IPS-18c (cell line): ENCODE measurements at regions not wholly inside any gene's neighbourhood (a gene's known extent, or its start where the extent isn't known, plus 50 kb on each side); places are given as distances from the start of the nearest gene placed in this dataset.

Experiments used
- H3K4me3 ChIP-seq: 2 replicates; pipeline ENCODE4 v1.7.0; 2013; ENCODE audit warnings: low read depth, mild to moderate bottlenecking, low read length, moderate library complexity; ENCODE audit not compliant: insufficient read depth
- H3K9me3 ChIP-seq: one replicate; pipeline ENCODE4 v1.6.1; 2013; ENCODE audit warnings: mild to moderate bottlenecking, low read length, moderate library complexity; ENCODE audit not compliant: control insufficient read depth, insufficient read depth

DNA sequence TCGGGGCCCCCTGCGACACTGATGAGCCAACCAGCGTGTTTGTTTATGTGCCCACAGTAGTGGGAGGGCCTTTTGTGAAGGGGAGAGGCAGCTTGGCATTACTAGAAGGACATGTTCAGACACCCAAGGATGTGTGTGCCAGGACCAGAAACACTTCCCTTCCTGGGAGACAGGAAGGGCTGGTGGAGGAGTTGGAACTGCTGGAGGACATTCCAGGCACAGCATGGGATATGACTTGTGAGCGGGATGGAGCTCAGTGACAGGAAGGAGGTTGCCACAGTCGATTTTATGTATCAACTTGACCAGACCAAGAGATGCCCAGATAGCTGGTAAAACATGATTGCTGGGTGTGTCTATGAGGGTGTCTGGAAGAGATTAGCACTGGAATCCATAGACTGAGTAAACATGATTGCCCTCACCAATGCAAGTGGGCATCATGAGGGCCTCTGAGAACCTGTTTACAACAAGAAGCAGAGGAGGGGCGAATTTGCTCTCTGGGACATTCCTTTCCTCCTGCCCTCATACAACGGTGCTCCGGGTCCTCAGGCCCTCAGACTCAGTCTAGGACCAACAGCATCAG is 106.4 kb upstream of the TLE3 start:
- H3K4me3 ChIP-seq: no peak overlapping the region

DNA sequence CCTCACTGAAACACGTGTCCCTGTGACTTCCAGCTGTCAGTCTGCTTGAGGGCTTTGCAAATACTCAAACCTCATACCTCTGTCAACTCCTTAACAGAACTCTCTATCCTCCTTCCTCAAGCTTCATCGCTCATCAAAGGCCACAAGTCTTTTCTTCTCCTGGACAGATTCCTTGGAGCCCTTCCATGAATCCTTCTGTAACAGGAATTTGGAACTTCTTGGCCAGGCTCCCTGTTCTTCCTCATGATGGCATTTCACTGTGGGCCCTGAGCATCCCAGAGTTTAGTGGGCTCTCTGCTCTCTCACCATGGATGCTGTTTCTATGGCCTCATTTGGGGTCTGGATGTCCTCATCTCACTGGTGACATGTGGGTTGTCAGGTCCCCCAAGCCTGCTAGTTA is 105.0 kb upstream of the TLE3 start:
- no peak overlapping the region for H3K4me3 ChIP-seq
- H3K9me3 ChIP-seq: no peaks in the 10 kb centered on the region

More for the DNA sequence above, 106.4 kb upstream of the TLE3 start:
- no peaks in the 10 kb centered on the region for H3K9me3 ChIP-seq

DNA sequence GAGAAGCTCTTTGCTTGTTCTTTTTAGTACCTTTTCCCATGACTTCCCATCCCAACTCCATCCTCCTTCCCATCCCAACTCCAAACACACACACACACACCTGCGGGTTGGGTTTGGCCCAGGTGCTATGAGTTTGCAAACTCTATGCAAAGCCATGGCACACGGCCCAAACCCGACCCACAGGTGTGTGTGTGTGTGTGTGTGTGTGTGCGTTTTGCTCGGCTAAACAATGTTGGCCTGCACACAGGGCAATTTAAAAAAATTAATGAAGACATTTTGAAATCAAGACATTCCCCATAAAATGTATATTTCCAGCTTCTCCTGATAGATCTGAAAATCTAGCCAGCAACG is 103.7 kb upstream of the TLE3 start:
- Histone ChIP-seq H3K4me3 (no peak overlapping the region), H3K9me3 (no peaks in the 10 kb centered on the region)

DNA sequence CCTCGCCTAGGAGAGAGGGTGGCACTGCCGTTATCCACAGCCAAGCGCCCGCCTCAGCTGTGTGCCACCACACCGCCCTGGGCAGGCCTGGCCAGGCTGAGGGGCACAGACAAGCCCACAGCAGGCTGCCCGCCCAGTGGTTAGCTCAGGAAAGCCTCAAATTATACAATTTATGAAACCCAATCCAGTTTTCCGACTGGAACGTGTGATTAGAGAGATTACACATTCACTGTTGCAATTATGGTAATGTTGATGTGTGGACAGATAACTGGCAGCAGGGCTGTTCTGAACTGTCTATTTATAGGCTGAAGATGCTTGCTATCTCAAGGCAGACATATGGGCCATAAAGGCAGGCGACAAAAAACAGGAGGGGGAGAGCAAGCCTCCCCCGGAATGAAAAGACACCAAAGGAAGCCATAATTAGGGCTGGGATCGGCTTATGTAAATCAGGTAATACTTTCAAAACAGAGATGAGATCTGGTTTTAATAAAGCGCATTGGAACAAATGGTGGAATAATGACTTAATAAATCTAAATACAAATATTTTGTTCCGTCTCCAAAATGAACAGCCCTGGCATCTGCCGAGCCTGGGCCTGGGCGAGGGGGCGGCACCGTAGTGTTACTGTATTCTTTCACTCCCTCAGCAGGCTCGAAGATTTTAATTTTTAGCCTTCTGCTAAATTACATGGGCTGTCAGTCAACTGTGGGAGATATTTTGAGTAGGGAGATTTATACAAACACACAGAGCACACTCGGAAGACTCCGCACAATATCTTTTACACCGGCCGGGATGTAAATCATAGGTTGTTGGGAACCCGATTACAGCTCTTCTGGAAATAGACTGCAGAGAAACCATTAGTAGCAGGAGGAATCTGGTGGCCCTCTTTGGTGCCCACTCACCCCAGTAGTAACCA is 103.1 kb upstream of the TLE3 start:
- Histone ChIP-seq H3K9me3 (no peaks in the 10 kb centered on the region), H3K4me3 (no peak overlapping the region)

DNA sequence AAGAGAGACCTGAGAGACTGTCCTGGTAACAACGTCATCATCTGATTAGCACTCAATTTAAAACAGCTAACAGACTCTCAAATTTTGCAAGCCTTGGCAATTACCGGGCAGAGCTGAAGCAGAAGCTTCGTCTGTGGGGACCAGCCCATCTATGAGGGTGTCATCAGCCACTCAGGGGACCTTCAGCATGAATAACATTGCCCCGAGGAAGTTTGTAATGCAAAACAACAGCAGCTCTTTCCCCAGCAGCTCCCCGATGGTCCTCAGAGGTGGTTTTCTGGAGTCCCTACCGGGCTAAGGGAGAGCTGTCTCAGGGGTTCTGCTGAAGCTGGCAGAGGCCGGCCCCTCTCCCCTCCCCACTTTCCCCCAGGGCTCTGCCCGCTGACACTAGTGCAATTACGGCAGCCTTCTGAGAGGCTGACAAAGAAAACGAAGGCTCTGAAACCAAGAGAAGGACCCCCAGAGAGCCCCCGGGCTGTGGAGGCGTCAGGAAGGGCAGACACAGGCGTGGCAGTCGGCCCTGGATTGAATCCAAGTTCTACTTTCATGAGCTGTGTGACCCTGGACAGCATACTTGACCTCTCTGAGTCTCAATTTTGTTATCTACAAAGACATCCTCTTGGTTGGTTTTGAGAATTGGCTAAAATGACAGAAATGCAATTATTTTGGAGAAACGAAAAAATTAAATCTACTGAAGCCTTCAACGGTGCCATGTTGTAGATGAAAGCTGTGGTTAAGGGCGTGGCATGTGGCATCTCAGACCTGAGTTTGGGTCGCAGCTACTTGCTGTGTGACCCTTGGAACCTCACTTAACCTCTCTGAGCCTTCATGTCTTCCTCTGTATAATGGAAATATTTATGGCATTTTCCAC is 102.1 kb upstream of the TLE3 start:
- no peaks in the 10 kb centered on the region for H3K9me3 ChIP-seq
- no peak overlapping the region for H3K4me3 ChIP-seq

DNA sequence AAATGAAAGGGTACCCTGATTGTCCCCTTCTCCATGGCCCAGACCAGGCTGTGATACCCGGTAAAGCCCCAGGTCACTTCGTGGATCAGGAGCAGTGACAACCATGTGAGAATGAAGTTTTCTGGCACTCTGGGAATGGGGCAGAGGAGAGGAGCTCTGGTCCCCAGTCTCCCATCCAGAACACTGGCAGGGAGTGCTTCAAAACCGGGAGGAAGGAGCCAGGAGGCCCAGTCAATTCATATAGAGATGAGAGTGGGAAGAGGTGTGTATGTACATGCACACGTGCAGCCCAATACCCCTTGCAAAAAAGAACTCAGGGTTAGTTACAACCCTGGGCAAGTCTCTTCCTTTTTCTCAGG is 101.4 kb upstream of the TLE3 start:
- Histone ChIP-seq H3K4me3 (no peak overlapping the region), H3K9me3 (no peaks in the 10 kb centered on the region)

DNA sequence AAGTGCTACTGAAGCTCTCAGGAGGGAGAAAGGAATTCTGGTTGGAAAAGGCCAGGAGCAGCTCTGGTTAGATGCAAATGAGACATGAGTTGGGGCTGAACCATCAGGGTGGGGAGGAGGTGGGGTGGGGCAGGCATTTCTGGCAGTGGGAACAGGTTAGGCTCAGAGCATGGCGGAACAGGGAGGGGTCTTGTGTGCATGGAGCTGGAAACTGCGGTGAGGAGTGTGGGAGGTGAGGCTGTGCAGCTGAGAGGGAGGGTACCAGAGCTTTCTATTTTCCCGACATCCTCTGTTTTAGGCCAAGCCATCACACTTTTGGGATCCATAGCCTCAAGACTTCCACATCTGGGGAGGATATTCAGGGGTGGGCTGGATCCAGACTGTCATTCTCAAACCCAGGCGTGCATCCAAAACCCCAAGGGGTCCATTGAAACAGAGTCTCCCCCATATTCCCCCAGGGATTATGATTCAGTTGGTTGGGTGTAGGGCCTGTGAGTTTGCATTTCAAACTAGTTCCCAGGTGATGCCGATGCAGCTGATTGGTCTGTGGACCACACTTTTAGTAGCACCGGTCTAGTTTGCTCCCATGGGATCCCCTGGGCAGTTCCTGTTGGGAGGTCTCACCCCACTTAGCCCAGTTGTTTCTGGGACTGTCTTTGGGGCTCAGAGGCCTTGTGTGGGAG is 100.9 kb upstream of the TLE3 start:
- Histone ChIP-seq H3K9me3 (peaks cover 2% of the 10 kb centered on the region), H3K4me3 (no peak overlapping the region)

DNA sequence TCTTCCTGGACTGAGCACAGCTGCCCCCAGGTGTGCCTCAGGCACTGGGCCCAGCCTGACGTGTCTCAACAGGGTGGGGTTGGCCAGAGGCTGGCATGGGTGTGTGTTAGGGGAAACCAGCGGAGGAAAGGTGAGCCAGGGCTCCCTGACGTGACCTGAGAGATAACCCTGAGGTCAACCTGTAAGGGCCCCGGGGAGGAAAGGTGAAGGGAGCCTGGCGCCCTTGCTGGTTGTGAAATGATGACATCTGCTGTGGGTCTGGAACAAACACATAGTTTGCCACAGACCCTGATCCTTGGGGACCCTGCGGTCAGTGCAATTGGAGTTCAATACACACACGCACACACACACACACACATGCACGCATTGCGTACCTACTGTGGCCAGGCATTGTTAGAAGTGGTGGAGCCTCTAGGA is 100.2 kb upstream of the TLE3 start:
- Histone ChIP-seq H3K9me3 (peaks cover 2% of the 10 kb centered on the region), H3K4me3 (no peak overlapping the region)

DNA sequence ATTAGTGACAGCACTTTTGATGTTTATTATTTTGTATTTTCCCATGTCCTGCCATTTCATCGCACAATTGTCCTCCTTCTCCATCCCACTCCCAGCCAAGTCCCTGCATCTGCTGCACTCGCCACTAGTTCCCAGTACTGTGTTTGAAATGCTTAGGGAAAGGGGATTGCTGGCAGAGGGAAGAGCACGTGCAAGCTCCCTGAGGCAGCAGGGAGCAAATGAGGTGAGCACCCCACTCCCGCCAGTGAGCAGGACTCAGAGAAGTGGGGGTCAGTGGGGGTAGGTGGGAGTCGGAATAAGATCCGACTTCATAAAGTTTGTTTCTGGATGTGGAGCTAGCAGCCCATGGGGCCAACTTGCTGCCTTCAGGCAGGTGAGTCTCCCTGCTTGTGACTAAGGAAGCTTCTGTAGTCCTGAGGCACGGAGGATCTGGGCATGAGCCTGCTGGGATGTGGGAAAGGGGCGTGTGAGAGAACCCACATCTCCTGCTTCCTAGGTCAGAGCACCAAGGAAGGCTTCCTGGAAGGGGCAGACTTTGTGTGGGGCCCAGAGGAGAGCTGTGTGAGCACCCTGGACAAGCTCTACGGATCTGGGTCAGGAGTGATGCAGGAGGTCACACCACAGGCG is 99.7 kb upstream of the TLE3 start:
- no peak overlapping the region for H3K4me3 ChIP-seq
- peaks cover 2% of the 10 kb centered on the region for H3K9me3 ChIP-seq

DNA sequence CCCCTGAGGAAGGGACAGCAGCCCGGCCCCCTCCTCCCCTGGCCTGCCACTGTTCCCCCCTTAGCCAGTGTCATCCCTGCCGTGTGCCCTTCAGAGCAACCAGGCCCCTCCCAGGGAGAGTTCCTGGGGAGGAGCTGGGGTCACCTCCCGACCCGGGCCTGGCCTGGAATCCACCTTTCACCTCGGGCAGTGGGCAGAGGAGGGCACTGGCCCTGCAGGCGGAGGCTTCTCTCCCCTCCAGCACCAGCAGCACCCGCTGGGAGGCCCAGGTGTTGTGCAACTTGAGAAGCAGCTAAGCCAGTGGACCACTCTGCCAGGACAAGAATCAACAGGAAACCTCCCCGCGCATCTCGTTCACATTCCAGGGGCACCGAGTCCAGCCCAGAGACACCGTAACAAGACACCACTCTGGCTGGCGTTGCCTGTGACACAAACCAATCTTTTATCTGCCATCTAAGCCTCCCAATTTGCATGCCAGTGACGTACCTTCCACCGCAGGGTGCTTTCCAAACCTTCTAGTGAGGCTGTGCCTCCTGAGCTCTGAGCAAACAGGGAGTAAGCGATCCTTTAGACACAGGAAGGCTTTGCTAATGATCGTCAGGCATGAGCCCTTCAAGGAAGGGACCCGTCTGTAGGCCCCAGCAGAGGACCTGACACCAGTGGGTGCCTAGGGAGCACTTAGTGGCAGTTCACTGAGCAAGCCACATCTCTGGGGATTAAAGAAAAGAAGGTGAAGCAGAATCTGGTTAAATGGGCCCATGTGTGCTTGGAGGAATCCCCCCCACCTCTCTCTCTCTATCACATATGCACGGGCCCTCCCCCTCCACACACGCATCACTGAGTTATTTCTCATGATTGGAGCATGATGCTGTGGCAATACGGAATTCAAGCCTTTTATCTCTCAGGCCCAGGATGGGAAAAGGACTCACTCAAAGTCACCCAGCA is 98.9 kb upstream of the TLE3 start:
- Histone ChIP-seq H3K9me3 (peaks cover 2% of the 10 kb centered on the region), H3K4me3 (no peak overlapping the region)

DNA sequence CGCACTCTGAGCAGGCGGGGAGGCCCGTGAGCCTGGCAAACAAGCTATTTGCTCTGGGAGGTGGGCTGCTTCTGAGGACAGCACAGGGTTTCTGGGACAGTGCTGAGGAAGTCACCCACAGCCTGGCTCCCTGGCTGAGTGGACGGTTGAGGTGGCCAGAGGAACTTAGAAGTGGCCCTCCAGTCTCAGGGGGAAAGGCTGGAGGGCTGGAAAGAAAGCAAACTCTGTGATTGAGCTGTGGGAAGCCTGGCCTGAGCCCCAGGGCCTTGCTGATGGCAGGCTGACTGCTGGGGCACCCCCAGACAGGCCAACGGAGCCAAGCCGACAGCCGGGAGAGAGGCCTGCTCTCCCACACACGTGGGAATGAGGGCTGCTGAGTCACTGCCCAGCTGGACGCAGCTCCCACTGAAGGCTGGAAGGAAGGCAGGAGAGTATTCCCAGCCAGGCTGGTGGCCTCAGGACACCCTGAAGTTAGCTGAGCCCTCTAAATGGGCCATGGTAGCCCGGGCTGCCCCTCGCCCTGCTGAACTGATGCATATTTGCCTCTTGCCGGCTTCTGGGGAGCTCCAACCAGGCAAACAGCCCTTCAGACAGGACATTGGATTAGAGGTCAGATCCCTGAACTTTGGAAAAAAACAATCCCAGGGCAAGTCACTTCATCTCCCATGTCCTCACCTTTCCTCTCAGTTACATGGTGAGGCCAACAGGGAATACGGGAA is 98.0 kb upstream of the TLE3 start:
- peaks cover 2% of the 10 kb centered on the region for H3K9me3 ChIP-seq
- no peak overlapping the region for H3K4me3 ChIP-seq

DNA sequence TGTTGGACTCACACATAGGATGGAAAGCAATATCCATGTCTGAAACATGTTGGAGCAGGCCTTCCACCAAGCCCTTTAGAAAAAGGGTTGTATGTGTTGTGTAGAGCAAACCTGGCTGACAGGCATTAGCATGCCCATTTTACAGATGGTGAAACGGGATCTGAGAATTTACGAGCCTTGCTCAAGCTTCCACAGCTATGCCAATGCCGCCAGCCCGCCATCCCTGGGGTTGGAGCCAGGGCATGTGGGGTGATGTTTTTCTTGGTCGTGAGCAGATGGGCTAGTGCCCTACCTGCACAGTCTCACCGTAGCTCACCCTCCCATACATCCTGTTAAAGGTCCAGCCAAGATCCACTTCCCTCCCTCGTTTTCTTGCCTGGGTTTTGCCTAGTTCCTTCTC is 97.5 kb upstream of the TLE3 start:
- no peak overlapping the region for H3K4me3 ChIP-seq

DNA sequence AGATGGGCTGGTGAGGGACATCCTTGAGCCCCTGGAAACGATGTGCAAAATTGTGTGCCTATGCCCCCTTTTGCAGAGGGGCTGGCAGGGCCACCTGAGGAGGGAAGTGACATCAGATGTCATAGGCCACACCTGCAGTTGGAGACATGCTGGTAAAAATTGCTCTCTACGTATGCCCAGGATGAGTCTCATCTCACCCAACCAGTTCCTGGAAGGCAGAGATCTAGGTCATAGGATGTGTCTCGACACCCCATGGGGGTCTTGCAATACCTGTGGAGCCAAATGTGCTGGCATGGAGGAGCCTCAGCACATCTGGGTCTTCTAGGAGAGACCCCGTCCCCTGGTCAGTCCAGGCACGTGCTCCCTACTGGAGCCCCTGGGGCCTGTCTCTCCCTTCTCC is 96.5 kb upstream of the TLE3 start:
- no peak overlapping the region for H3K4me3 ChIP-seq
- H3K9me3 ChIP-seq: peaks cover 4% of the 10 kb centered on the region

More for the DNA sequence above, 97.5 kb upstream of the TLE3 start:
- peaks cover 2% of the 10 kb centered on the region for H3K9me3 ChIP-seq

DNA sequence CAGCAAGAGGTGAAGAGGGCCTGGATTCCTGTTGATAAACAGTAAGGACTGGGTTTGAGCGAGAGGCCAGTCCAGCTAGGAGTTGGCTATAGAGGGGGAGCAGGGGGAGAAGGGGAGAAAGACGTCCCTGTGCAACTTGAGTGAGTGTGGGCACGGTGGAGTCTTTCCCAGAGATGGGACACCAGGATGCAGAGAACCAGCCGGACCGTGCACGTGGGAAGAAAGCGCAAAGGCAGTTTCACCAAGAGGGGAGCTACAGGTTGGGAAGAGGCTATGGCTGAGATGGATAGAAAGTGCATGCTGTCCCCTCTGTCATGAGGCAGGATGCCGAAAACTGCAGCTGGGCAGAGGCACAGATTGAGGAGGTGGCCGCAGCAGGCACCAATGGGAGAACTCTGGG is 96.0 kb upstream of the TLE3 start:
- H3K9me3 ChIP-seq: peaks cover 4% of the 10 kb centered on the region

DNA sequence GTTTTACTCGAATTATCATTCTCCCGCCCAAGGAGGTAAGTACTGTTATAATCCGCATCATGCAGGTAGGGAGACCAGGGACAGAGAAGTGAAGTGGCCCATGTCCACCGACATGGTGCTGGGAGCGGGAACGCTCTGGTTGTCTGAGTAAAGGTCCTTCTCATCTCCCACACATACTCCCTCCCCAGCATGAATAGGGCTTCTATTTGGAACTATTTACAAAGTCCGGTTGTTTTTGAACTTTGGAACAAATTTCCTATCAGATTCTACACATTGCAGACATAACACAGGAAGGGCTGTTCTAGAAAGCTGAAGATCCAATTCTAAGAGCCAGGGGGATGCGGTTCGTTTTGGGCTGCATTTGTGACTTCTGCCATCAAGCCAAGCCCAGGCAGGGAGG is 94.8 kb upstream of the TLE3 start:
- Histone ChIP-seq H3K4me3 (no peak overlapping the region), H3K9me3 (peaks cover 4% of the 10 kb centered on the region)

More for the DNA sequence above, 96.0 kb upstream of the TLE3 start:
- no peak overlapping the region for H3K4me3 ChIP-seq
